ENCODE measurements at regions not wholly inside any gene's neighbourhood (a gene's known extent, or its start where the extent isn't known, plus 50 kb on each side); places are given as distances from the start of the nearest gene placed in this dataset.
"Not testable (repeated sequence)": the region's sequence is repeated elsewhere in the genome, so short reads cannot be mapped to it uniquely, and the experiment has no call there.

DNA sequence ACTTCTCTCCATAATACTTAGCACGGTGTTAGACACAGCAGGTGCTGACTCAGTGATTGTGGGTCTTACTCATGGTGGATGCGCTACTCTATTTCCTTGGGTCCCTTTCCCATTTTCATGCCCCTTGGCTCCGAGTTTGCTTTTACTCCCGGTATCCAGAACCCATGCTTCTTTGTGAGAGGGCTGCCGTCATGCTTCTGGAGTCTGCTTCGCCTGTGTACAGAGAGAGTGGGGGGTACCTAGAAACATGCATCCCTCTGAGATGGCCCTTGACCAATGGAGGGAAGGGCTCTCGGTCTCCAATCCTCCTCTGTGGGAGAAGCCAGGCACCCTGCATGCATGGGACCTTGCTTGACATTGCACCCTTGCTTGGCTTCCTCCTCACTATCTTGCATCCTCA, 160.4 kb downstream of the NRN1 start:
- H3K4me1 Mint-ChIP-seq (ENCODE audit: low read depth in 2 of 2): no peaks in the 10 kb centered on the region
- no peak for DNase-seq
- H3K4me3 Mint-ChIP-seq: no peak overlapping the region
- peaks cover 3% of the 10 kb centered on the region for H3K36me3 Mint-ChIP-seq (ENCODE audit: insufficient read depth)
- peaks cover 28 to 42% of the 10 kb centered on the region in 2 donors for H3K27me3 Mint-ChIP-seq
- no peak overlapping the region for H3K27ac Mint-ChIP-seq
- no peak for ATAC-seq (replicated peaks)
- H3K9me3 Mint-ChIP-seq: peaks cover 0 to 2% of the 10 kb centered on the region in 2 donors

DNA sequence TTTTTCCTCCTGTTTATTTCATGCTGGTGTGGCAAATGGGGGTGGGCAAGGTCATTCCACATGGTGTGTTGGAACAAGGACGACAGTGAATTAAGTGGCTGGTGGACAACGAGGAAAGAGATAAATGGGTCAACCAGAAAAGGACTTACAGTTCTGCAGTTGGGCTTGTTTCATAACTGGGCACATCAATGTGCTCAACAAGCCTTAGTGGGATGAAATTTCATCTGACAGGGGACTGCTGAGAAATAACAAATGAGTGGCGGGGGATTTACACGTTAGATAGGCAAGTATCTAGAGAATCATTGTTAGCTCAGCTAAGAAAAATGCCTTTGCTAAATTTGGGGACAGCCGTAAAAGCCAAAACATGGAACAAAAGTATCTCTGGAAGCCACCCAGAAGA, 163.6 kb downstream of the NRN1 start:
- H3K27ac Mint-ChIP-seq: no peak overlapping the region
- no peak overlapping the region for H3K4me3 Mint-ChIP-seq
- H3K27me3 Mint-ChIP-seq: peaks cover 32 to 56% of the 10 kb centered on the region in 2 donors
- peaks cover 0 to 2% of the 10 kb centered on the region in 2 donors for H3K9me3 Mint-ChIP-seq
- no peaks in the 10 kb centered on the region for H3K36me3 Mint-ChIP-seq (ENCODE audit: insufficient read depth)
- H3K4me1 Mint-ChIP-seq (ENCODE audit: low read depth in 2 of 2): no peaks in the 10 kb centered on the region
- DNase-seq: no peak
- ATAC-seq (replicated peaks): no peak

DNA sequence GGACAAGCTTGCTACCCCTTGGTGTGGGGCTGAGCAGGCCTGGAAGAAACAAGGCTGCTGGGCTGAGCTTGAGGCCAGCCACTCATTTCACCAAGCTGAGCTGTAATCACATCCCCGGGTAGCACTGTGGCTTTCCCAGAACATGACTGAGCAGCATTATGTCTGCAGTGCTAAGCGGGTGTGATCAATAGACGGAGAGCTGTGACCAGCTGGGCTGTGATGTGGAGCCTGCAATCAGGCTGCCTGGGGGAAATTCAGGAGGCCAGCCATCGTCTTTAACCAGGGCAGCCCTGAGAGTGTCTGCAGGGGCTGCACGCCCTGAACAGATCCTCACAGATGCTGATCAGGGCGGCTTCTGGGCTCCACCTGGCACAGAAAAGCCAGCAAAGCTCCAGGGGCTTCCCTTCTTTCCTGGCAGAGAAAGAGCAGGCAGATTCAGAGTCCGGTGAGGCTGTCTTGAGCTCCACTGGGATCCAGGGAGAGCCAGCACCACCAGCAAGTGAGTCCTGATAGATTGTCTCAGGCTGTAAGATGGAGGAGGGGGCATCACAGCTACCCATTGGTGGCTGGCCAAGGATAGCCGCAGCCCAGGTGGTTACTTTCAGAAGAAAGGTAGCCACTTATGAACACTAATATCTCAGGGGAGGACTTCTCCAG, 165.9 kb downstream of the NRN1 start:
- ATAC-seq (replicated peaks): no peak
- Mint-ChIP-seq H3K36me3 (ENCODE audit: insufficient read depth) (no peaks in the 10 kb centered on the region), H3K4me3 (no peak overlapping the region)

DNA sequence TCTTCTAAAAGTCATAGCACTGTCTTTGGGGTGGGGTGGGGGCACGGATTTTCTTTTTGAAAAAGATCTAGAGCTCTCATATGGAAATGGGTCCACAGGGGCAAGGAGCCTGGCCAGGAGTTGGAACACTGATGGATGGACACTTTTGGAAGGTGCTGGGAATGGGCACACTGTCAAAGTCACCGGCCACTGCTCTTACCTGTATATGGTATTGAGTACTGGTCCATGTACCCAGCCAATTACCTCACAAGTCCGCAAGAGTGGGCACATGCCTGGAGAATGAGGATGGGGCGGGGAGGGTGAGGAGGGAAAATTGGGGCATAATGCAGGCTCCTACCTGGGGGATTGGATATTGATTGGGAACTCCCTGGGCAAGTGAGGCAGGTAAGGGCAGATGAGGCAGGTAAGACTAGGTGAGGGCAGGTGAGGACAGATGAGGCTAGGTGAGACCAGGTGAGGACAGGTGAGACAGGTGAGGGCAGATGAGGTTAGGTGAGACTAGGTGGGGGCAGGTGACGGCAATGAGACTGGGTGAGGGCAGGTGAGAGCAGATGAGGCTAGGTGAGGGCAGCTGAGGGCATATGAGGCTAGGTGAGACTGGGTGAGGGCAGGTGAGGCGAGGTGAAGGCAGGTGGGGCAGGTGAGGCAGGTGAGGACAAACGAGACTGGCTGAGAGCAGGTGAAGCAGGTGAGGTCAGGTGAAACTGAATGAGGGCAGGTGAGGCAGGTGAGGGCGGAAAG, 167.9 kb downstream of the NRN1 start:
- H3K27me3 Mint-ChIP-seq: peaks cover 22 to 43% of the 10 kb centered on the region in 2 donors
- no peaks in the 10 kb centered on the region for H3K36me3 Mint-ChIP-seq (ENCODE audit: insufficient read depth)
- DNase-seq: no peak
- H3K4me1 Mint-ChIP-seq (ENCODE audit: low read depth in 2 of 2): no peaks in the 10 kb centered on the region
- no peaks in the 10 kb centered on the region for H3K9me3 Mint-ChIP-seq
- no peak overlapping the region for H3K4me3 Mint-ChIP-seq
- ATAC-seq (replicated peaks): no peak
- H3K27ac Mint-ChIP-seq: no peak overlapping the region

More for the DNA sequence above, 165.9 kb downstream of the NRN1 start:
- H3K4me1 Mint-ChIP-seq (ENCODE audit: low read depth in 2 of 2): no peaks in the 10 kb centered on the region
- H3K27ac Mint-ChIP-seq: no peak overlapping the region
- H3K27me3 Mint-ChIP-seq: peaks cover 28 to 46% of the 10 kb centered on the region in 2 donors
- H3K9me3 Mint-ChIP-seq: peaks cover 0 to 2% of the 10 kb centered on the region in 2 donors
- no peak for DNase-seq

DNA sequence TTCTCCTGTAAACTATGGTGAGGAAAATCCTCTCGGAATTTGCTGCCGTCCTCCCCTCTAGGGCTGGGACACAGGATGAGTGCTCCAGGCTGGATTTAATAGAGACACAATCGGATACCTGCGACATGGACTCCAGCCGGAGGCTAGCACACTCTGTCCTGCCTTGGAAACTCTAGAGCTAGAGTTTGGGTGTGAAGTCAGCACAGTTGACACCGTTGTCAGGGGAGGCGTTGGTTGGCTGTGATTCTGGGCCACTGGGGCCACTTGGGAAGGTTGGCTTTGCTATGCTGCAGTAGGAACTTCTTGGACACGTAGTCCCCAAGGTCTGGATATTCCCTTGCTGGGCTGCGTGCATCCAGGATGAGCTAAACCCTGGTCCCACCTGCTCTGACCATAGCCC, 169.4 kb downstream of the NRN1 start:
- ATAC-seq (replicated peaks) (no peak), DNase-seq (no peak)
- Mint-ChIP-seq H3K27me3 (peaks cover 12 to 30% of the 10 kb centered on the region in 2 donors), H3K4me3 (no peak overlapping the region), H3K9me3 (no peaks in the 10 kb centered on the region), H3K36me3 (ENCODE audit: insufficient read depth) (no peaks in the 10 kb centered on the region), H3K4me1 (ENCODE audit: low read depth in 2 of 2) (peaks cover 6 to 7% of the 10 kb centered on the region in 2 donors), H3K27ac (no peak overlapping the region)

DNA sequence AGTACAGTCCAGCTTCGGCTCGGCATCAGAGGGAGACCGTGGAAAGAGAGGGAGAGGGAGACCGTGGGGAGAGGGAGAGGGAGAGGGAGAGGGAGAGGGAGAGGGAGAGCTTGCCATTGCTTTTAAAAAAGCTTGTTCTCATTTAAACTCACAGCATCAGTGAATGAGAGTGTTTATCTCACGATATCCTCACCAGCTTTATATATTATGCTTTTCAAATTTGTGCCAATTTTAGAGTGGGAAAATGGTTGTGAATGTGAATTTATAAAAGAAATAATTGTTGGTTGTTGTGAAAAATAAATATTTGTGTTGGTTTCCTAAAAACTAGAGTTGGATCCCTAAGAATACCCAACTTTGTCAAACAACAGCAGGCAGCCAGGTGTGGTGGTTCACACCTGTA, 170.1 kb downstream of the NRN1 start:
- Mint-ChIP-seq H3K27me3 (peaks cover 12 to 30% of the 10 kb centered on the region in 2 donors), H3K4me1 (ENCODE audit: low read depth in 2 of 2) (peaks cover 13 to 14% of the 10 kb centered on the region in 2 donors)
- ATAC-seq (replicated peaks); H3K27ac Mint-ChIP-seq; H3K36me3 Mint-ChIP-seq (ENCODE audit: insufficient read depth); H3K4me3 Mint-ChIP-seq; DNase-seq; H3K9me3 Mint-ChIP-seq: not testable (repeated sequence)

DNA sequence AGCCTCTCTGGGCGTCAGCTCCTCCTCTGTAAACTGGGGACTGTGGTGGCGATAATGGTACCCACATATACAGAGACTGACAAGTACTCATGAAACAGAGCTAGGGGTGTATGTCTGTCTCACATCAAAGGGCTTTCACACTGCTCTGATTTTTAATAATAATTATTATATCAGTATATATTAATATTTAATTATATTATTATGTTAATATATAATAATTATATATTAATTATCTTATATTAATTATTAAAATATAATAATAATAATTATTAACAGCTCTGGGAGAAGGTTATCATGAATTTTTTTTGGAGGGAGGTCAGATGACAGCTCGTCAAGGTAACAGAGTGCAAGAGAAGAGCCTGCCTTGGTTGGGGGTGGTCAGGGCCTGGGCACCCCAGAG, 173.6 kb downstream of the NRN1 start:
- Mint-ChIP-seq H3K27ac (peak overlapping the region; percentile 98), H3K36me3 (ENCODE audit: insufficient read depth) (peaks cover 3% of the 10 kb centered on the region), H3K9me3 (no peaks in the 10 kb centered on the region), H3K27me3 (peaks cover 0 to 6% of the 10 kb centered on the region in 2 donors), H3K4me1 (ENCODE audit: low read depth in 2 of 2) (peaks cover 25 to 28% of the 10 kb centered on the region in 2 donors), H3K4me3 (peak overlapping the region in 1 of 2 donors; percentile 76)
- ATAC-seq (replicated peaks) (no peak), DNase-seq (no peak)

DNA sequence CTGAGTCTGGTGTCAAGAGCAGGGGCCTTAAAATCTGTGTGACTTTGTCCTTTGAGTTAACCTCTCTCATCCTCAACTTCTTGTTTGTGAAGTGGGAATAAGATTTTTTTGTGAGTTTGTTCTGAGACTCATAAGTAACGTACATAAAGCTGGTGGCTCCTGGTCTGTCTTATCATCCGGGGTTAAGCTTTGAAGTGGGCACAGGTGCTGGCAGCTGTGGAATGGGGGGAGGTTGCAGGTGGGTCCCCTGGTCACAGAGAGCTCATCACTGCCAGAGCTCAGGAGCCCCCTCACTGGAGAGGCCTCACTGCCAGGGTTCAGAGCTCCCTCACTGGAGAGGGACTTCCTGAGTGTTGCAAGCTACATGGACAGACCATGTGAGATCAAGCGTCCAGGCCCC, 174.1 kb downstream of the NRN1 start:
- H3K4me1 Mint-ChIP-seq (ENCODE audit: low read depth in 2 of 2): peaks cover 25 to 28% of the 10 kb centered on the region in 2 donors
- H3K4me3 Mint-ChIP-seq: peak overlapping the region; percentile 73 to 76
- H3K27ac Mint-ChIP-seq: peak overlapping the region; percentile 98
- no peak for ATAC-seq (replicated peaks)
- peaks cover 3% of the 10 kb centered on the region for H3K36me3 Mint-ChIP-seq (ENCODE audit: insufficient read depth)
- no peaks in the 10 kb centered on the region for H3K9me3 Mint-ChIP-seq
- H3K27me3 Mint-ChIP-seq: peaks cover 0 to 5% of the 10 kb centered on the region in 2 donors
- no peak for DNase-seq

DNA sequence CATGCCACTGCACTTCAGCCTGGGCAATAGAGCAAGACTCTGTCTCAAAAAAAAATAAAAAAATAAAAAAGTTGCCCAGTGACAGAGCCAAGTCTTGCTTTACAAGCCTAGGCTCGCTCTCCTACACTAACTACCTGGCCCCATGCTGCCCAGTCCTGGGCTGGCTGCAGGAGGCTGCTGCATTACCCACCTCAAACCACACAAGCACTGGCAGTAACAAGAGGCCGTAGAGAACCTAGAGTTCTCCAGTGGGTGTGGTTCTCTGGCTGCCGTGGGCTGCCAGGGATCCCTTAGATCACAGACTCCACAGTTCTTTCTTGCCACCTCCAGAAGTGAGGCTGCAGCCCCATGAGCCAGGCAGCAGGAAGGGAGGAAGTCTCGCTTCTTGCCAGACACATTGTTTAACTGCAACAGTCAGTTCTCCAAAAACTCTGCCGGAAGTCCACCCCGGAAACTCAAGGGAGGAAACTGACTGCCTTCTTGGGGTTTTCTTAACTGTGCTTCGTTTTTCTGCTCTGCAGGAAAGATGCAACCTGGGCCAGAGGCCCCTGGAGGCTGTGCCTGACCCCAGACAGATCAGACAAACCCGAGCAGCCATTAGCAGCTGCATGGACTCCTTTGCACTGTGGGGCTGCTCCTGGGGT, 175.4 kb downstream of the NRN1 start:
- peak overlapping the region; percentile 73 to 76 for H3K4me3 Mint-ChIP-seq
- not testable (repeated sequence) for H3K36me3 Mint-ChIP-seq (ENCODE audit: insufficient read depth); H3K9me3 Mint-ChIP-seq; H3K27me3 Mint-ChIP-seq
- H3K27ac Mint-ChIP-seq: peak overlapping the region; percentile 98
- DNase-seq (peak; percentile 27 to 44 (median 33)), ATAC-seq (replicated peaks) (peak; percentile 89)
- H3K4me1 Mint-ChIP-seq (ENCODE audit: low read depth in 2 of 2): peaks cover 25 to 28% of the 10 kb centered on the region in 2 donors

DNA sequence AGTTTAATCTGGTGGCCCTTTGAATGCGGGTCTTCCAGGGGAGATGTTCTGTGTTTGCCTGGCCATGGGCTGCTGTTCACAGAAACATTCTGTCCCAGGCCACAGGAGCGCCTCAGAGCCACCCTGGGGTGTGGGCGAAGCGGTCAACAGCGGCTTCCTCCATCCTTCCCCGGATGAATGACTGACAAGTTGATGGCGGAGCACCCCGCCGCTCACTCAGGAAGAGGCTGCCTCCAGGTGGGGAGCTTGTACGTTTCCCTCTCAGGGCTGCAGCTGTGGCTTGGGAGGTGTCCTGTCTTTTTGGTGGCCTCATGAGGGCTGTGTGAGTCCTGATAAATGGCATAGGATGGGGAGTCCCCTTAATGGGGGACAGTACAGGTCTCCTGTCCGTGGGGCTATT, 178.4 kb downstream of the NRN1 start:
- ATAC-seq (replicated peaks) (no peak), DNase-seq (no peak)
- Mint-ChIP-seq H3K36me3 (ENCODE audit: insufficient read depth) (peaks cover 3% of the 10 kb centered on the region), H3K4me1 (ENCODE audit: low read depth in 2 of 2) (peaks cover 36 to 40% of the 10 kb centered on the region in 2 donors), H3K4me3 (no peak overlapping the region), H3K27me3 (no peaks in the 10 kb centered on the region), H3K9me3 (no peaks in the 10 kb centered on the region), H3K27ac (no peak overlapping the region)

DNA sequence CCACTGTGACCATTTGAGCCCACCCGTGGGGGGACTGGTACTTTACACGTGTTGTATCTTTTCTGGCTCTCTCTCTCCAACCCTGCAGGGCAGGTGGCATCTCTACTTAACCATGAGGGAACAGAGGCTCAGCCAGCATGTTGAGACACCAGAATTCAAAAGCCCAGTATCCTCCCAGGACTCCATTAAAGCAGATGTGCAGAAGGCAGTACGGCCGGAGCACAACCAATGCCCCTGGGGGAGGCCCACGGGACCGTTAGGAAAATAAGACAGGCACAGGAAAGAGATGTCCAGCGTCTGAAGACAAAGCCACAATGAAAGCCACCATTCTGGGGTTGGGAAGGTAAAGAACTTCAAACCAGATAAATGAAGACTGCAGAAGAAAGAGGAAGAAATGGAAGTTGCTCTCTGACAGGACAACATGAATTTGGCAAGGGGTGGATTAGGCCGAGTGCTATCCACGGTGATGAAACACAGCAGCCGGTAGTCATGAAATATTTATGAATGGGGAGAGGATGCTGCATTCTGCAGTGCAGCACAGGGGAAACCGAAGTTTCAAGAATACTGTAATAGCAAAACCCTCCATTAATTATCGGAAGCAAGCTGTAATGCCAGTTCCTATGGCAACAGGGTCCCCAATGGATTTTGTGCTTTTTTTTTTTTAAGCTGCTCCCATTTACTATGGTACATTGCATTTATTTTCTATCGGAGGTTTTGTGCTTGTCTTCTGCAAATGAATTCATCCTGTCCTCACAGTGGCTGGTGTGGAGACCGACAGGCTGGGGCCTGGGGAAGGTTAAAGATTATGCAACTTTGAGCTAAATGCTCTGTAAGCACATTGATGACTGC, 179.4 kb downstream of the NRN1 start:
- H3K4me1 Mint-ChIP-seq (ENCODE audit: low read depth in 2 of 2): peaks cover 29 to 32% of the 10 kb centered on the region in 2 donors

DNA sequence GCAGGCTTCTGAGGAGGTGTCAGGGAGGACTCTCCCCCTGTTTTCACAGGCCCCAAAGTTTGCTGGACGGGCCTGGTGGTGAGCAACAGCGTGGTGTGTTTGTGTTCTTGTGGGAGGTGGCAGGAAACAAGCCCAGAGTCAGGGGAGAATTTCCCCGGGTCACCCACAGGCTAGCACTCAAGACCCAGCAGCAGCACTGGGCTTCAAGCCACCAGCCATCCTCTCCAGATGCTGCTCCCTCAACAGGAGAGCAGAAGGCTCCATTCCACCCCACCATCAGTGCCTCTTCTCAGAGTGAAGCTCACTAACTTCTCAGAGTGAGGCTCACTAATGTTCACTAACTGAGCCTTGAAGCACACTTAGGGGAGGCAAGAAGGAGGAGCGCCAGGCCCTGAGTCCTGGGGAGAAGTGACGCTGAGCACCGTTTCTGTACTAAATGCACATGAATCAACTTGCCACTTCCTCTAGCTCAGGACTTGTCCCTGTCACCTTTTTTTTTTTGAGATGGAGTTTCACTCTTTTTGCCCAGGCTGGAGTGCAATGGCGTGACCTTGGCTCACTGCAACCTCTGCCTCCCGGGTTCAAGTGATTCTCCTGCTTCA, 182.2 kb downstream of the NRN1 start:
- Mint-ChIP-seq H3K27ac (peak overlapping the region; percentile 86 to 94), H3K4me1 (ENCODE audit: low read depth in 2 of 2) (peaks cover 11% of the 10 kb centered on the region in 2 donors)
- ATAC-seq (replicated peaks) (peak; percentile 57), DNase-seq (peak in 1 of 3 experiments; percentile 7)
- H3K9me3 Mint-ChIP-seq; H3K27me3 Mint-ChIP-seq; H3K4me3 Mint-ChIP-seq; H3K36me3 Mint-ChIP-seq (ENCODE audit: insufficient read depth): not testable (repeated sequence)

More for the DNA sequence above, 179.4 kb downstream of the NRN1 start:
- Mint-ChIP-seq H3K27me3 (no peaks in the 10 kb centered on the region), H3K4me3 (no peak overlapping the region), H3K36me3 (ENCODE audit: insufficient read depth) (peaks cover 3% of the 10 kb centered on the region), H3K27ac (no peak overlapping the region), H3K9me3 (no peaks in the 10 kb centered on the region)
- DNase-seq (no peak), ATAC-seq (replicated peaks) (no peak)
